GM19438 (cell line): ENCODE measurements at regions not wholly inside any gene's neighbourhood (a gene's known extent, or its start where the extent isn't known, plus 50 kb on each side); places are given as distances from the start of the nearest gene placed in this dataset.

Experiments
- ATAC-seq: cut with Tn5 transposase; IDR thresholded peaks from one replicate; pipeline ENCODE4 v1.9.1; 2021; ENCODE audit warnings: low read depth; ENCODE audit not compliant: unreplicated experiment

DNA sequence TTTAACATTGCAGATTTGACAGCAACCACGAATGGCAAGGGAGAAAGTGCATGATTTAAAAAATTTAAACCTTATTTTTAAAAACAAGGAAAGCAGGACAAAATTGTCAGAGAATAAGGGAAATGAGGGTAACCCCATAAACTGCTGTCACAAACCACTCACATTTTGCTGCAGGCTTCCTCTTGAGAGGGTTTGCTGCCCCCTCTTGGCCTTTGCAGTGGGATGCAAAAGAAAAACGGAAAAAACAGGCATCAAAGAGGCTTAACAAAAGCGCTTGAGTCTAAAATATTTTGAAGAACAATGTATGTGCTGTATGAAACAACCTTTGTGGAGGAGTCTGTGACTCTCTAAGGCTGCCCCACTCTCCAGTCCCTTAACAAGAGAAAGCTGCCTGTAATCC lies 91.6 kb downstream of the TMX3 start:
- ATAC-seq, result peak; percentile 64

DNA sequence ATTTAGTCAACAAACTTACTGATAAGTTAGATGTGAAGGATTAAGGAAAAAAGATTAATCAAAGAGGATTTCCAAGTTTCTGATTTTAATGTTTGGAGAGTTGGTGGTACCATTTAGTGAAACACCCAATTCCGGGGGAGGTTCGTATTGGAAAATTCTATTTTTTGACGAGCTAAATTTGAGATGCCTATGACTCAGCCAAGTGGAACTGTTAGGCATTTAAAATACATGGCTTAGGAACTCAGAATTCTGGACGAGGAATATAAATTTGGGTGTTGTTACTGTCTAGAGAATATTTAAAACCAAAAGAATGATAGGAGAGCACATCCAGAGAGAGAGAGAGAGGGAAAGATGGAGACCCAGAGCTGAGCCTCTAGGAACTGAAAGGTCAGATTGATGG lies 103.6 kb downstream of the TMX3 start:
- ATAC-seq, result no peak

DNA sequence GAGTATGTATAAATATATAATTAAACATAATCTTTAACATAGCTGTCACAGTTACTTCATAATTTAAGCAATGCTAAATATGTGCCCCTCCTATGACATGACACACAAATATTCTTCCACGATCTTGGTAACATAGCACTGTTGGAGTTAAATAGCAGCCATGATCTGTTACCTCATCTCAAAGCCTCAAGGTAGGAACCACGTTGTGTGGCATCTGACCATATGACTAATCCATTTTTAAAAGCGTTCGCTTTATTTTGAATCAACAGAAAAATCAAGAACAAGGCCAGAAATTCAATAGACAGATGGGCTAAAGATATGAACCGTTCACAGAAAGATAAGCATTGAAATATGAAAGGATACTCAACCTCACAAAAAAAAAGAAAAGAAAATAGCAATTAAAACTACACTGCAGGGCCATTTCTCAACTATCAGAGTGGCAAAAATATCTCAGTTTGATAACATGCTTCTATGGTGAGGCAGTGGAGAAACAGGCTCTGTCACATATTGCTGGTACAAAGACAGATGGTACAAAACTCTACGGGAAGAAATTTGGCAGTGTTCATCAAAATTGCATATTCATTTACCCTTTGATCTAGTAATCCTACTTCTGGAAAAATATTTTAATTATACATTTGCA lies 105.9 kb downstream of the TMX3 start:
- ATAC-seq, result no peak

GRCh38 chr18:68607852-68608251 lies 107.1 kb downstream of the TMX3 start:
- ATAC-seq, result no peak

GRCh38 chr18:68604256-68604655 lies 110.7 kb downstream of the TMX3 start:
- no peak for ATAC-seq

- no peak for ATAC-seq
These were observed 118.9 kb downstream of the TMX3 start for GRCh38 chr18:68596016-68596415.

DNA sequence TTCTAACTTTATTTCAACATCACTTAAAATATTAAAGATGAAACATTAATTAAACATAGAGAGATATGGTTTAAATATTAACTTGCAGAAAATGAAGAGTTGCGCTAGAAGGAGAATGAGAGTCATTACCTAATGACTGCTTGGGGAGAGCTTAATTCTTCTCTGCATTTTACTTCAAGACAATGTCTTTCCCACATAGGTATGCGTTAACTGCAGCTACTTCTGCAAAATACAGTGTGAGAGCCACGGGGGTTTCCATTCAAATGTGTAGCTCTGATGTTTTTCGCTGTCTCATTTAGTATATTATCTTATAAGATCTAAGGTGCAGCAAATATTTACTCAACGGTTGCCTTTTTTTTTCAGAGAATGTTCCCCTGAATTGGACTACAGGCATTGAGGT lies 126.7 kb downstream of the TMX3 start:
- ATAC-seq, result no peak

GRCh38 chr18:68583685-68584084 lies 131.2 kb downstream of the TMX3 start:
- ATAC-seq, result no peak

- ATAC-seq, result no peak
These were observed 140.6 kb downstream of the TMX3 start for GRCh38 chr18:68574311-68574710.

- no peak for ATAC-seq
These were observed 145.0 kb downstream of the TMX3 start for GRCh38 chr18:68569936-68570335.

DNA sequence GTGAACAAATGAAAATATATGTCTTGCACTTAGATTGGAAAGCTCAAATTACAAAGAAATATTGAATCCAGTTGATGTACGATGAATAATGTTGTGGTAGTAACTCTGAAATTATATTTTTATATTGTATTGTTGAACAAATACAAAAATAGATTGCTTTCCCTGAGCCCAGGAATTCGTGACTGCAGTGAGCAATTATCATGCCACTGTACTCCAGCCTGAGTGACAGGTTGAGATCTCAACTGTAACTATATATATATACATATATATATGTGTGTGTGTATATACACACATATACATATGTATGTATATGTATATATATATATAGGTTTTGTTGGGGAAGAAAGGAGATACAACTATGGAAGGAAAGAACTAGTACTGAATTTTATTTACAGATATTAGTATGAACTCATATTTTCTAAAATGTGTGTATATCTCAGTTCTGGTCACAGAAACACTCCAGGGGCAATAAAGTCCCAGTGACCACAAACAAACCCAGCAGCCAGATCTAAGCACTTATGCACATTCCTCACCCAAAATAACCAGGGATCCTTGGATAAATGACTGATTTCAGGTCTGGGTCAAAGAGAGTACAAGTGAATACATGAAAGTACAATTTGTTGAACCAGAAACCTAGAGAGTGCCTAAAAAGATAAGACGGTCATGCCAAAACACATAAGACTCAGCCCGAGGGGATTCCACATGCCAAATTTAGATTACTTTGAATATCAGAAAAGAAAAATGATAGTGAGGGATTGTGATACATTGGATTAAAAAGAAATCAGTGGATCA lies 146.3 kb downstream of the TMX3 start:
- ATAC-seq, result no peak

DNA sequence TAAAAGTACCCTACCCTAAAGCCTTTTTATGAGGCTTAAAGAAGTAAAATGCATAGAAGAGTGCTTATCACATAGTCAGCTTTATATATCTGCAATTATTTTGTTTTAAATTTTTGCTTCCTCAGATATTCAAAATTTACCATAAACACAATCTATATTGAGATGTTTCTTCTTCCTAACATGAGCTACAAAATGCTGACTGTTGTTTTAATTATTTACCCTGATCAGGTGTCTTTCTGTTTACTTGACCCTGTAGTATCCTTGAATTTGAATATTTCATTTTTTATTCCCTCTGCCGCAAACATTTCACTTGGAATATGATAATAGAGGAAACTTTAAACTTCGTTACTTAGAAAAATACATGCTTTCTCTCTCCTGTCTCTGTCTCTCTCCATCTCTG lies 147.9 kb downstream of the TMX3 start:
- no peak for ATAC-seq

DNA sequence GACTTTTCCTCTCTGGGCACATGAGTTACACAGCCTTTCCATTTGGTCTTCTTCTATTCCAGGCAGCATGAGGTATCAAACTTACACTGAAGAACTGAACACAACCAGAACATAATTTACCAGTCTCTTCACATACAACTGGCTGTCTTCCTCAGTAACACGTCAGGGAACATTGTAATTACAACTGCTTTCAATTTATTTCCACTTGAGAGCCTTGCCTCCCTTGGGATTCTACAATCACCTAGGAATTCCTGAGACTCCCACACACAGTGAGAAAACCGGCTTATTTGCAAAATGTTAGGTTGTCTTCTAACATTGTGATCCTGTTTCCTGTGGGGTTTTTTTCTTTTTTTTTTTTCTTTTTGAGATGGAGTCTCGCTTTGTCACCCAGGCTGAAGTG lies 149.9 kb downstream of the TMX3 start:
- ATAC-seq, result no peak

DNA sequence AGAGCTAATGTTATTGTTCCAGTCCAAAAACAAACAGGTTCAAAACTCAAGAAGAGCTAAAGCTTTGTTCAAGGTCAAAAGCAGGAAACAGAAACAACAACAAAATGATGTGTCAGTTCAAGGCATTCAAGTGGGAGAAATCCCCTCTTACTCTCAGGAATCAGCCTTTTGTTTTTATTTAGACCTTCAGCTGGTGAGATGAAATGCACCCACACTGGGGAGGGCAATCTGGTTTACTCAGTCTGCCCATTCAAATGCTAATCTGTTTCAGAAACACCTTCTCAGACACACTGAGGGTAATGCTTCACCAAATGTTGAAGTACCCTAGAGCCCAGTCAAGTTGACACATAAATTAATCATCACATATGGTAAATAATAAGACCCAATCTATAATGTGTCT lies 150.6 kb downstream of the TMX3 start:
- ATAC-seq, result no peak

DNA sequence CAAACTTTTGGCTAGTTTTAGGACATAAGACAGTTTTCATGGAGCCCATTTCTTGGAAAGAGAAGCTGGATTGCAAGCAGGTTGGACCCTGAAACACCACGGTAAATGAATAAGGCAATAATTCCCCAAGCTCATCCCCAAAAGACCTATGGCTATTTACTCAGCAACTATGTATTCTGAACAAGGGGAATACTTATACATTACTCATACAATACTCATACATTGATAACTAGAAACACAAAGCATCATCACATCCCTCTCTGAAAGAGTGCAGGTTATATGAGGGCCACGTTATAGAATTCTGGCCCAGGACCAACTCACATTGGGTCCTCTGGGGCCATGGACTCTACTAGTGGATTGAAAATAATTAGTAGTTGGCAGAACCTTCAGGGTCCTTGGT lies 154.8 kb downstream of the TMX3 start:
- ATAC-seq, result no peak

- ATAC-seq, result no peak
These were observed 157.7 kb downstream of the TMX3 start for GRCh38 chr18:68557183-68557582.

DNA sequence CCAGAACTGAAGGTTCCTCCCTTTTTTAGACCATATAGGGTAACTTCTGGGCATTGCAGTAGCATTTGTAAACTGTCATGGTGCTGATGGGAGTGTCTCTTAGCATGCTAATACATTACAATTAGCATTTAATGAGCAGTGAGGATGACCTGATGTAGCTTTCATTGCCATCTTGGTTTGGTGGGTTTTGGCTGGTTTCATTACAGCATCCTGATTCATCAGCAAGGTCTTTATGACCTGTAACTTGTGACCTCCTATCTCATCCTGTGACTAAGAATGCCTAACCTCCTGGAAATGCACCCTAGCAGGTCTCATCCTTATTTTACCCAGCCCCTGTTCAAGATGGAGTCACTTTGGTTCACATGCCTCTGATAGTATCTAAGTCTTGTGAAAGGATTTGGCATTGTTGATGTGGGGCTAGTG lies 159.0 kb downstream of the TMX3 start:
- no peak for ATAC-seq

DNA sequence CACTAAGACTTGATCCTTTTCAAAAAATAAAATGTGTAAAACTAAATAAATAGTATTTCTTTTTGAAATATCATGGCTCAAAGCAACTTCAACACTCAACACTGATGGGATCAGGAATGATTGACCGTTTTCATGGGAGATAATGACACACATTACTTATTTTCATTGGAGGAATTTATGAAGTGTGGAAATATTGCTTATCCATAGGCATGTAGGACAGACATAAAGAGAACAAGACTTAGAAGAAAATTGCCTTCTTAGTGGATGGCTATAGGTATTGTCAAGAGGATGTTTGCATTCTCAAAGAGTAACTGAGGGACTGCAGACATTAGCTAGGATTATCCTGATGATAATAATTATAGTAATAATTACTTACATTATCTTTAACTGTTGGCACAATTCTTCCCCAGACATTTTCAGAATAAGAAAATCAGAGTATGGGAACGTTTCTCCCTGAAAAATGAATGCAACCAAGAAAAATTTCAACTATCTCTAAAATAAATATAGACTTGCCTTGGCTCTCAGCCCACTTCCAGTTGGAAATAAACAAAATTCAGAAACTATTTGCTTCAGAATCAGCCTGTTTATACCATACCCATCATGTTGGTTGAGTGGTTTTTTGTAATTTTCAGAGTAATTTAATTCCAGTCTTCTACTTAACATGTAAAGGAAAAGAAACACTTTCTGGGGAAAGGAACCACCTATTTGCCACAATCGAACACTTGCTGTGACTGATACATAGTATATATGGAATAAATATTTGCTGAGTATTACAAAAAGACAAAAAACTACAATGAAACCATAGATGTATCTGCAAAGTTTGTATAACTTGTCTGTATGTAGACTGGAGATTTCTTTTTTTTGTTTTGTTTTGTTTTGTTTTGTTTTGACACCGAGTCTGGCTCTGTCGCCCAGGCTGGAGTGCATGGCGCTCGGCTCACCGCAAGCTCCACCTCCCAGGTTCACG lies 165.7 kb downstream of the TMX3 start:
- no peak for ATAC-seq

- ATAC-seq, result no peak
These were observed 171.6 kb downstream of the TMX3 start for GRCh38 chr18:68543344-68543743.

DNA sequence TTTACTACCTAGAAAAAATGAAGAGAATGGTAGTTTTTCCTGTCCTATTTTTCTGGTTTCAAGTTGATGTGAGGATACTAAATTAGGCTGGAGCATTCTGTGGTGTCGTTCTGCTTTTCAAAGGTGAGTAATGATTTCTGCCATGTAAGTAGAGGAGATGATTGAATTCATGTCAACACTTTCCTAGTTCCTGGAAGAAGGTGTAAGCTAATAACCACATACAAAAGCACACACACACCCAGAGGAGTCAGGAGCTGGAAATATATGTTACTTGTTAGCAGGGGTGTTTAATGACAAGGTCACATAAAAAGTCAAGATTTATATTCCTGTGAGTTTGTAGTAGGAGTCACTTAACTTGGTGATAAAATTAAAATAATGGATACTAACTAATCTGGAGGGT lies 172.1 kb downstream of the TMX3 start:
- ATAC-seq, result no peak

DNA sequence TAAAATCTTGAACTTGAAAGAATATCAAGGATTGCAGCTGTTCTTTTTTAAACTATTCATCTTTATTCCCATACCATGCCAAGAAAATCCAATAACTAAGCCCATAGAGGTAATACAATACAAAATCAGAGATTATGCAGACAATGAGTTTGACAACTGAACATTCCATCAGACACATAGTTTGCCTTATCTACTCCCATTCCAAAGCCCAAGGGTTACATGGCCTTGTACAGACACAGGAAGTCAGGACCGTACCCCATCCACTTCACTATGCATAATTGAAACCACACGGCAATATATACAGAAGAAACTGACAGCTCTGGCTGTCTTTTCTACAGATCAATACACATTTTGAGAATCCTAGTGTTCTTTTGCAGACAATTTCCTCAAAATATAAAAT lies 181.3 kb downstream of the TMX3 start:
- ATAC-seq, result no peak
